Mesendoderm (in vitro differentiated cells): ENCODE measurements at regions not wholly inside any gene's neighbourhood (a gene's known extent, or its start where the extent isn't known, plus 50 kb on each side); places are given as distances from the start of the nearest gene placed in this dataset.

ENCODE experiments used
- DNase-seq: peaks from one replicate; pipeline ENCODE4 v3.0.0; 2013
- H2AK5ac ChIP-seq: 2 replicates; pipeline ENCODE4 v1.6.1; 2013; ENCODE audit warnings: low read length, inconsistent platforms
- H2BK120ac ChIP-seq: 2 replicates; pipeline ENCODE4 v1.6.1; 2013; ENCODE audit warnings: low read depth, mild to moderate bottlenecking, low read length, moderate library complexity, mixed read lengths
- H2BK15ac ChIP-seq: replicated peaks from 2 replicates; pipeline ENCODE4 v1.6.1; 2013; ENCODE audit warnings: low read depth, mild to moderate bottlenecking, moderate library complexity
- H2BK5ac ChIP-seq: 2 replicates; pipeline ENCODE4 v1.6.1; 2013; ENCODE audit warnings: low read length, inconsistent platforms
- H3K18ac ChIP-seq: 2 replicates; pipeline ENCODE4 v1.6.1; 2013; ENCODE audit warnings: mild to moderate bottlenecking, low read length, mixed read lengths
- H3K23ac ChIP-seq: one replicate; pipeline ENCODE4 v1.6.1; 2013; ENCODE audit warnings: low read length
- H3K27ac ChIP-seq: 2 replicates; pipeline ENCODE4 v1.5.1; 2013; ENCODE audit warnings: low read depth, mild to moderate bottlenecking, inconsistent platforms, low read length, moderate library complexity
- H3K27me3 ChIP-seq: 2 replicates; pipeline ENCODE4 v1.6.1; 2013; ENCODE audit warnings: low read length, control low read depth, mild to moderate bottlenecking, inconsistent platforms; ENCODE audit not compliant: insufficient read depth, poor library complexity
- H3K36me3 ChIP-seq: 2 replicates; pipeline ENCODE4 v1.6.1; 2013; ENCODE audit warnings: low read length, inconsistent platforms; ENCODE audit not compliant: control insufficient read depth, insufficient read depth
- H3K4ac ChIP-seq: one replicate; pipeline ENCODE4 v1.6.1; 2013; ENCODE audit warnings: low read depth, mild to moderate bottlenecking, low read length, moderate library complexity
- H3K4me1 ChIP-seq: 2 replicates; pipeline ENCODE4 v1.6.1; 2013; ENCODE audit warnings: low read depth, low read length, inconsistent platforms; ENCODE audit not compliant: control insufficient read depth
- H3K4me2 ChIP-seq: 2 replicates; pipeline ENCODE4 v1.6.1; 2013; ENCODE audit warnings: low read length
- H3K4me3 ChIP-seq: 2 replicates; pipeline ENCODE4 v1.5.1; 2013; ENCODE audit warnings: mild to moderate bottlenecking, low read length
- H3K56ac ChIP-seq: one replicate; pipeline ENCODE4 v1.6.1; 2013; ENCODE audit warnings: low read length
- H3K79me1 ChIP-seq: 2 replicates; pipeline ENCODE4 v1.6.1; 2013; ENCODE audit warnings: low read length, inconsistent platforms
- H3K79me2 ChIP-seq: 2 replicates; pipeline ENCODE4 v1.6.1; 2013; ENCODE audit warnings: mild to moderate bottlenecking, low read length; ENCODE audit not compliant: control insufficient read depth, insufficient read depth
- H3K9ac ChIP-seq: 2 replicates; pipeline ENCODE4 v1.6.1; 2013; ENCODE audit warnings: low read length, inconsistent platforms
- H4K5ac ChIP-seq: one replicate; pipeline ENCODE4 v1.6.1; 2013; ENCODE audit warnings: low read length
- H4K8ac ChIP-seq: one replicate; pipeline ENCODE4 v1.6.1; 2013; ENCODE audit warnings: low read depth, mild to moderate bottlenecking, control low read depth, low read length, moderate library complexity
- WGBS: extraction: QIAGEN DNeasy Blood & Tissue Kit; methylation state at CpG from one replicate; pipeline ENCODE4 v1.1.7; 2013; ENCODE audit warnings: low lambda C conversion rate, missing lambda C conversion rate; ENCODE audit not compliant: insufficient coverage; ENCODE audit errors: extremely low coverage; 5-methylcytosine and 5-hydroxymethylcytosine counted together

GRCh38 chr15:100758555-100758954 lies 121.1 kb upstream of the ALDH1A3 start:
- H3K4ac ChIP-seq: no peak overlapping the region
- H4K5ac ChIP-seq: no peak overlapping the region
- H3K4me1 ChIP-seq: peaks cover 7% of the 10 kb centered on the region
- H3K79me1 ChIP-seq: no peaks in the 10 kb centered on the region
- H2BK120ac ChIP-seq: no peak overlapping the region
- H3K4me3 ChIP-seq: no peak overlapping the region
- H2BK15ac ChIP-seq: no peak overlapping the region
- no peak overlapping the region for H3K27ac ChIP-seq
- H3K36me3 ChIP-seq: no peaks in the 10 kb centered on the region
- DNase-seq: no peak
- no peak overlapping the region for H2AK5ac ChIP-seq
- H3K18ac ChIP-seq: no peak overlapping the region
- no peak overlapping the region for H3K9ac ChIP-seq
- H3K79me2 ChIP-seq: no peaks in the 10 kb centered on the region
- H3K56ac ChIP-seq: no peak overlapping the region
- no CpG with 5 or more reads among the region's 6 CpGs for WGBS
- H2BK5ac ChIP-seq: no peak overlapping the region
- no peak overlapping the region for H3K4me2 ChIP-seq
- no peak overlapping the region for H3K23ac ChIP-seq
- no peaks in the 10 kb centered on the region for H3K27me3 ChIP-seq
- no peak overlapping the region for H4K8ac ChIP-seq

DNA sequence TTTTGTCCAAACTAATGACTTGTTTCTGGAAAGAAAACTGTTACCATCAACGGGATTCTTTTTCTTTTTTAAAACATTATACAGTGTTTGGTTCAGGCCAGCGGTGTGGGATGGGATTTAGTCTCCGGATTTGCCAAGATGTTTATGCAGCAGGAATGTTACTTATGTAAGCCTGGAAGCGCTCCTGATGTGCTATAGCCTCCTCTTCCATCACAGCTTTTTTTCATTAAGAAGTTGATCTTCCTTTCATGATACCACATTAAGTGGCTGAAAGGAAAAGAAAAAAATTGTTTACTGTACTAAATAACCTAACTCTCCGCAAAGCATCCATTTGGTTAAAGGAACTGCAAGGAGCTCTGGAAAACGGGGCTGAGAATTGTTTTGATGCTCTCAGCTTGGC lies 120.5 kb upstream of the ALDH1A3 start:
- H3K36me3 ChIP-seq: no peaks in the 10 kb centered on the region
- DNase-seq: no peak
- H3K56ac ChIP-seq: no peak overlapping the region
- H2BK120ac ChIP-seq: no peak overlapping the region
- H3K4me1 ChIP-seq: peaks cover 7% of the 10 kb centered on the region
- H2BK15ac ChIP-seq: no peak overlapping the region
- H3K23ac ChIP-seq: no peak overlapping the region
- no peak overlapping the region for H3K27ac ChIP-seq
- no CpG with 5 or more reads among the region's 6 CpGs for WGBS
- H3K4ac ChIP-seq: no peak overlapping the region
- H2AK5ac ChIP-seq: no peak overlapping the region
- H3K27me3 ChIP-seq: no peaks in the 10 kb centered on the region
- no peak overlapping the region for H3K9ac ChIP-seq
- H4K8ac ChIP-seq: no peak overlapping the region
- no peak overlapping the region for H3K4me3 ChIP-seq
- H2BK5ac ChIP-seq: no peak overlapping the region
- no peaks in the 10 kb centered on the region for H3K79me2 ChIP-seq
- no peak overlapping the region for H4K5ac ChIP-seq
- H3K4me2 ChIP-seq: no peak overlapping the region
- H3K79me1 ChIP-seq: no peaks in the 10 kb centered on the region
- H3K18ac ChIP-seq: no peak overlapping the region

DNA sequence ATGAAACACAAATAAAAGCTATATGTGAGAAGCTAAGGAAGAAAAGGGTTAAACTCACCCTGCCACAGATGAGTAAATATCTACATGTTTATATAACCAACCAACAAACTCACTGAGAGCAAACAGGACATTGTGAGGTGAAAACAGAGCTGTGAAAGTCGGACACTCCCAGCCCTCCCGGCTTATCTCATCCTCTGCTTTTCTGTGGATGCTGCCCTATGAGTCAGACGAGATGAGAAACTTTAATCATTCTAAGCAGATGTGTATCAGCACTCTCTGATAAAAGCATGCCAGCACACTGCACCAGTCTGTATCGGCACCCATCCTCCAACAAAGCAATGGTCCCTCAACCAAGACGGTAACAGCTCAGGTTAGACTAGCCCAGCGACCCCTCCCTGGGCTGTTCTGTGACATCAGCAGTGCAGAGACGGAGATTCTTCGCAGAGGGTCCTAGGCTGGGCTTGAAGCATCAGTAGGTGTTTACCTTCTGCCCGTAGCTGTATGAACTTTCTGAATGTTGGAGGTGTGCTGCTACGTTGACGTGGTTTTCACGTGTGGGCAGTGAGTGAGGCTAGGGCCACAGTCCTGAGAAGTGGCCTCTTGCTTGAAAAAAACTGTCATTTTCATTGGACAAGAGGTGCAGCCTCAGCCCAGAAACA lies 119.8 kb upstream of the ALDH1A3 start:
- no peak overlapping the region for H2BK120ac ChIP-seq
- peak overlapping the region; percentile 25 for H3K56ac ChIP-seq
- no CpG with 5 or more reads among the region's 12 CpGs for WGBS
- no peak overlapping the region for H4K8ac ChIP-seq
- no peak overlapping the region for H4K5ac ChIP-seq
- H2AK5ac ChIP-seq: no peak overlapping the region
- no peak overlapping the region for H3K18ac ChIP-seq
- H3K4me2 ChIP-seq: no peak overlapping the region
- peak overlapping the region; percentile 8 for H3K4ac ChIP-seq
- H2BK15ac ChIP-seq: no peak overlapping the region
- H3K23ac ChIP-seq: no peak overlapping the region
- peak; percentile 85 for DNase-seq
- H3K79me2 ChIP-seq: no peaks in the 10 kb centered on the region
- no peaks in the 10 kb centered on the region for H3K36me3 ChIP-seq
- no peak overlapping the region for H3K27ac ChIP-seq
- H3K79me1 ChIP-seq: no peaks in the 10 kb centered on the region
- peaks cover 7% of the 10 kb centered on the region for H3K4me1 ChIP-seq
- no peaks in the 10 kb centered on the region for H3K27me3 ChIP-seq
- no peak overlapping the region for H2BK5ac ChIP-seq
- H3K9ac ChIP-seq: no peak overlapping the region
- H3K4me3 ChIP-seq: no peak overlapping the region

- Histone ChIP-seq H3K36me3 (no peaks in the 10 kb centered on the region), H3K4me2 (no peak overlapping the region), H3K56ac (no peak overlapping the region), H3K4ac (peak overlapping the region; percentile 8), H3K79me2 (no peaks in the 10 kb centered on the region), H3K4me3 (no peak overlapping the region), H4K5ac (no peak overlapping the region), H2BK15ac (no peak overlapping the region), H3K23ac (no peak overlapping the region), H4K8ac (no peak overlapping the region), H3K9ac (no peak overlapping the region), H3K27me3 (no peaks in the 10 kb centered on the region), H3K27ac (no peak overlapping the region), H2AK5ac (no peak overlapping the region), H2BK120ac (no peak overlapping the region), H3K4me1 (peaks cover 7% of the 10 kb centered on the region), H3K79me1 (no peaks in the 10 kb centered on the region), H2BK5ac (no peak overlapping the region), H3K18ac (no peak overlapping the region)
- no CpG with 5 or more reads among the region's 6 CpGs for WGBS
- DNase-seq: no peak
Measured at GRCh38 chr15:100760357-100760903, 119.2 kb upstream of the ALDH1A3 start.

DNA sequence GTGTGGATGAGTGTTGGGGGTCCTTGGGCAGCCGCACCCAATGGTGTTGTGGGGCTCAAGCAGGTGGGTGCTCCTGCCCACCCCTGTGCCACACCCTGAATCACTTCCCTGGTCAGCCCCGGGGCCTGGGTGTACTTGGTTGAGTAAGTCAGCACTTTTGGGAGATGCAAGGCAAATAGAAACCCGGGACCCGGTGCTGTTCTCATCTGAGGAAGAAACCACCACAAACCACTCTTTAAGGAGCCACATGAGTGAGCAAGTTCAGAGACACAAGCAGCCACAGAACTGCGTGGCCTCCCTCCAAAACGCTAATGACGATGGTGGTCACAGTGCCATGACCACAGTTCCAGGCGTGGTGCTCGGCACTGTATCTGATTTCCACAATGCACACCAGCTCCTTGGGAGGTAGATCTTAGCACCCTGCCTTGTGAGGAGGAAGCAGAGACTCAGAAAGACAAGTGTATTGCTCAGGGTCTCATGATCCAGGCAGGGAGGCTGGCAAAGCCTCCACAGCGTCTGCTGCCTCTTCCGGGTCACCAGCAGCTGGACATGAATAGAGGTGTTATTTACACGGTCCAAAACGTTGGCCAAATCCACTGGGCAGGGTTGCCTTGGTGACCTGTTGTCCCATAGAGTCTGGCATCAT lies 118.2 kb upstream of the ALDH1A3 start:
- Histone ChIP-seq H2BK15ac (no peak overlapping the region), H3K56ac (no peak overlapping the region), H2AK5ac (no peak overlapping the region), H3K9ac (no peak overlapping the region), H3K4me2 (no peak overlapping the region), H3K36me3 (no peaks in the 10 kb centered on the region), H3K4me1 (peaks cover 7% of the 10 kb centered on the region), H2BK120ac (no peak overlapping the region), H3K4ac (no peak overlapping the region), H4K8ac (no peak overlapping the region), H3K27ac (no peak overlapping the region), H3K23ac (no peak overlapping the region), H4K5ac (no peak overlapping the region), H3K79me1 (no peaks in the 10 kb centered on the region), H3K18ac (no peak overlapping the region), H3K27me3 (no peaks in the 10 kb centered on the region), H3K79me2 (no peaks in the 10 kb centered on the region), H3K4me3 (no peak overlapping the region), H2BK5ac (peak overlapping the region; percentile 28)
- no CpG with 5 or more reads among the region's 13 CpGs for WGBS
- no peak for DNase-seq
